ENCODE measurements at regions not wholly inside any gene's neighbourhood (a gene's known extent, or its start where the extent isn't known, plus 50 kb on each side); places are given as distances from the start of the nearest gene placed in this dataset.

GRCh38 chr7:153835103-153835502 is 217.1 kb upstream of the DPP6 start (continued):
- TF ChIP-seq ZBTB40 (IDR thresholded peaks at IDR 0.05) = no peak
- no peak for TF ChIP-seq ZBTB40 (CRISPR knock-in tag; IDR thresholded peaks at IDR 0.05)
- no peak for TF ChIP-seq SP1 (IDR thresholded peaks at IDR 0.05)
- TF ChIP-seq SP1 (CRISPR knock-in tag; IDR thresholded peaks at IDR 0.05) = no peak
- TF ChIP-seq ZNF672 (CRISPR knock-in tag; IDR thresholded peaks at IDR 0.05) = no peak
- no peak for TF ChIP-seq GRHL1 (CRISPR knock-in tag; conservative IDR thresholded peaks at IDR 0.05)
- peak; percentile 94 to 97 for TF ChIP-seq MAFK (conservative IDR thresholded peaks at IDR 0.05 in 1 of 2, IDR thresholded peaks at IDR 0.05 in 1 of 2; ENCODE audit: low read length in 2 of 2)
- no peak for TF ChIP-seq RNF2 (conservative IDR thresholded peaks at IDR 0.05; ENCODE audit: low read depth)
- no peak for TF ChIP-seq CHCHD3 (CRISPR knock-in tag; IDR thresholded peaks at IDR 0.05)
